Liver (tissue), 8 donors: ENCODE measurements at regions not wholly inside any gene's neighbourhood (a gene's known extent, or its start where the extent isn't known, plus 50 kb on each side); places are given as distances from the start of the nearest gene placed in this dataset.

Source experiments
- DNase-seq: peaks from one replicate; pipeline ENCODE4 v3.0.0-alpha.2; 2017; ENCODE audit warnings: low spot score
- H3K27ac ChIP-seq, 2 donors: one replicate each; pipeline ENCODE4 v1.7.0; 2013; ENCODE audit warnings: inconsistent platforms in 2 of 2, low read length in 2 of 2, control low read depth in 1 of 2, low read depth in 1 of 2, mild to moderate bottlenecking in 1 of 2
- H3K27me3 ChIP-seq, 4 donors: one replicate each; pipeline versions ENCODE4 v1.6.1 to v1.7.0; 2013; ENCODE audit warnings: low read length in 3 of 4, inconsistent platforms in 1 of 4, mild to moderate bottlenecking in 1 of 4, moderate library complexity in 1 of 4; ENCODE audit not compliant: control insufficient read depth in 4 of 4, insufficient read depth in 4 of 4
- H3K36me3 ChIP-seq, 4 donors: one replicate each; pipeline versions ENCODE4 v1.6.1 to v1.7.0; 2013; ENCODE audit warnings: low read length in 3 of 4, mild to moderate bottlenecking in 3 of 4, low read depth in 1 of 4, moderate library complexity in 1 of 4; ENCODE audit not compliant: control insufficient read depth in 4 of 4, insufficient read depth in 3 of 4
- H3K4me1 ChIP-seq, 4 donors: one replicate each; pipeline versions ENCODE4 v1.6.1 to v1.7.0; 2013; ENCODE audit warnings: low read length in 3 of 4, mild to moderate bottlenecking in 3 of 4, moderate library complexity in 1 of 4; ENCODE audit not compliant: control insufficient read depth in 4 of 4, insufficient read depth in 4 of 4
- H3K4me3 ChIP-seq, 3 donors: one replicate each; pipeline versions ENCODE4 v1.6.1 to v1.7.0; 2013; ENCODE audit warnings: low read length in 3 of 3, control low read depth in 1 of 3, low read depth in 1 of 3, mild to moderate bottlenecking in 1 of 3
- H3K9ac ChIP-seq, 2 donors: one replicate each; pipeline ENCODE4 v1.7.0; 2013; ENCODE audit warnings: low read length in 2 of 2, mild to moderate bottlenecking in 2 of 2, moderate library complexity in 2 of 2, control low read depth in 1 of 2, low read depth in 1 of 2
- H3K9me3 ChIP-seq, 4 donors: one replicate each; pipeline versions ENCODE4 v1.6.1 to v1.7.0; 2013; ENCODE audit warnings: low read length in 3 of 4; ENCODE audit not compliant: control insufficient read depth in 4 of 4
- EGR1 ChIP-seq, 2 donors: IDR thresholded peaks; 2 replicates each; pipeline ENCODE4 v1.6.1; 2016 to 2018; ENCODE audit warnings: antibody characterized with exemption in 2 of 2, low read depth in 2 of 2
- FOXA1 ChIP-seq: IDR thresholded peaks from 2 replicates; pipeline ENCODE4 v1.6.1; 2016; ENCODE audit warnings: antibody characterized with exemption
- FOXA2 ChIP-seq: IDR thresholded peaks from 2 replicates; pipeline ENCODE4 v1.6.1; 2016; ENCODE audit warnings: antibody characterized with exemption
- GABPA ChIP-seq, 2 donors: IDR thresholded peaks in 1 of 2; conservative IDR thresholded peaks in 1 of 2; 2 replicates each; pipeline ENCODE4 v1.6.1; 2016; ENCODE audit warnings: antibody characterized with exemption in 2 of 2, mild to moderate bottlenecking in 1 of 2, moderate library complexity in 1 of 2
- HNF4A ChIP-seq, 2 donors: conservative IDR thresholded peaks; 2 replicates each; pipeline ENCODE4 v1.6.1; 2016; ENCODE audit warnings: antibody characterized with exemption in 2 of 2, mild to moderate bottlenecking in 2 of 2
- HNF4G ChIP-seq: IDR thresholded peaks from 2 replicates; pipeline ENCODE4 v1.6.1; 2016; ENCODE audit warnings: antibody characterized with exemption
- JUND ChIP-seq, 2 donors: IDR thresholded peaks; 2 replicates each; pipeline ENCODE4 v1.6.1; 2016; ENCODE audit warnings: antibody characterized with exemption in 2 of 2
- NR2F2 ChIP-seq: IDR thresholded peaks from 2 replicates; pipeline ENCODE4 v1.6.1; 2016; ENCODE audit warnings: antibody characterized with exemption
- RAD21 ChIP-seq, 2 donors: IDR thresholded peaks; 2 replicates each; pipeline ENCODE4 v1.6.1; 2016; ENCODE audit warnings: antibody characterized with exemption in 2 of 2, mild to moderate bottlenecking in 2 of 2
- RXRA ChIP-seq, 2 donors: IDR thresholded peaks; 2 replicates each; pipeline ENCODE4 v1.6.1; 2017 to 2018; ENCODE audit warnings: antibody characterized with exemption in 2 of 2, mild to moderate bottlenecking in 1 of 2
- SP1 ChIP-seq: IDR thresholded peaks from 2 replicates; pipeline ENCODE4 v1.6.1; 2018; ENCODE audit warnings: antibody characterized with exemption, mild to moderate bottlenecking
- TAF1 ChIP-seq: conservative IDR thresholded peaks from 2 replicates; pipeline ENCODE4 v1.6.1; 2016; ENCODE audit warnings: antibody characterized with exemption, mild to moderate bottlenecking
- YY1 ChIP-seq: IDR thresholded peaks from 2 replicates; pipeline ENCODE4 v1.6.1; 2016; ENCODE audit warnings: antibody characterized with exemption, mild to moderate bottlenecking
- ZBTB33 ChIP-seq: IDR thresholded peaks from 2 replicates; pipeline ENCODE4 v1.6.1; 2016; ENCODE audit warnings: antibody characterized with exemption
- WGBS: extraction: QIAGEN DNeasy Blood & Tissue Kit; methylation state at CpG from one replicate; pipeline ENCODE4 v1.1.7; 2013; 5-methylcytosine and 5-hydroxymethylcytosine counted together
- TF ChIP-seq, protein P1 (sequence below): fragments of 150-350 bp; IDR thresholded peaks from 2 replicates; pipeline ENCODE4 v1.5.1; 2017; ENCODE audit warnings: improper control_type of control experiment, low read depth, low read length; ENCODE audit not compliant: missing input control
- TF ChIP-seq, protein P2 (sequence below): IDR thresholded peaks from 2 replicates; pipeline ENCODE4 v1.6.1; 2016; ENCODE audit warnings: antibody characterized with exemption
- TF ChIP-seq, protein P3 (sequence below): IDR thresholded peaks from 2 replicates; pipeline ENCODE4 v1.6.1; 2016; ENCODE audit warnings: antibody characterized with exemption
- TF ChIP-seq, protein P4 (sequence below): IDR thresholded peaks from 2 replicates; pipeline ENCODE4 v1.6.1; 2016; ENCODE audit warnings: antibody characterized with exemption, mild to moderate bottlenecking
- donor health status: healthy.
- donor health status: healthy.
- donor health status: healthy.
- donor health status: healthy.
- donor health status: healthy.

- H3K27ac ChIP-seq = no peak overlapping the region
- H3K4me1 ChIP-seq = no peaks in the 10 kb centered on the region
- no peak overlapping the region for H3K4me3 ChIP-seq
- no peak for DNase-seq
- H3K36me3 ChIP-seq = no peaks in the 10 kb centered on the region
- TF ChIP-seq JUND (IDR thresholded peaks at IDR 0.05) = no peak
- TF ChIP-seq, protein P1, sequence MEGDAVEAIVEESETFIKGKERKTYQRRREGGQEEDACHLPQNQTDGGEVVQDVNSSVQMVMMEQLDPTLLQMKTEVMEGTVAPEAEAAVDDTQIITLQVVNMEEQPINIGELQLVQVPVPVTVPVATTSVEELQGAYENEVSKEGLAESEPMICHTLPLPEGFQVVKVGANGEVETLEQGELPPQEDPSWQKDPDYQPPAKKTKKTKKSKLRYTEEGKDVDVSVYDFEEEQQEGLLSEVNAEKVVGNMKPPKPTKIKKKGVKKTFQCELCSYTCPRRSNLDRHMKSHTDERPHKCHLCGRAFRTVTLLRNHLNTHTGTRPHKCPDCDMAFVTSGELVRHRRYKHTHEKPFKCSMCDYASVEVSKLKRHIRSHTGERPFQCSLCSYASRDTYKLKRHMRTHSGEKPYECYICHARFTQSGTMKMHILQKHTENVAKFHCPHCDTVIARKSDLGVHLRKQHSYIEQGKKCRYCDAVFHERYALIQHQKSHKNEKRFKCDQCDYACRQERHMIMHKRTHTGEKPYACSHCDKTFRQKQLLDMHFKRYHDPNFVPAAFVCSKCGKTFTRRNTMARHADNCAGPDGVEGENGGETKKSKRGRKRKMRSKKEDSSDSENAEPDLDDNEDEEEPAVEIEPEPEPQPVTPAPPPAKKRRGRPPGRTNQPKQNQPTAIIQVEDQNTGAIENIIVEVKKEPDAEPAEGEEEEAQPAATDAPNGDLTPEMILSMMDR = no peak
- no peak for TF ChIP-seq GABPA (IDR thresholded peaks at IDR 0.05 in 1 of 2, conservative IDR thresholded peaks at IDR 0.05 in 1 of 2)
- TF ChIP-seq, protein P2, sequence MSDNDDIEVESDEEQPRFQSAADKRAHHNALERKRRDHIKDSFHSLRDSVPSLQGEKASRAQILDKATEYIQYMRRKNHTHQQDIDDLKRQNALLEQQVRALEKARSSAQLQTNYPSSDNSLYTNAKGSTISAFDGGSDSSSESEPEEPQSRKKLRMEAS = no peak
- no peak for TF ChIP-seq ZBTB33
- TF ChIP-seq EGR1 (IDR thresholded peaks at IDR 0.05; ENCODE audit: low read depth in 2 of 2) = no peak
- no peak for TF ChIP-seq SP1
- TF ChIP-seq HNF4A (conservative IDR thresholded peaks at IDR 0.05) = no peak
- TF ChIP-seq RXRA (IDR thresholded peaks at IDR 0.05) = no peak
- no peak overlapping the region for H3K9ac ChIP-seq
- WGBS = 85% methylated on average over 5 of the region's 5 CpGs
- no peaks in the 10 kb centered on the region for H3K27me3 ChIP-seq
- no peaks in the 10 kb centered on the region for H3K9me3 ChIP-seq
Observed at GRCh38 chr5:74562122-74562521, 78.4 kb downstream of the ENC1 start.

GRCh38 chr5:74560245-74560644 lies 80.3 kb downstream of the ENC1 start:
- Histone ChIP-seq H3K4me1 (no peaks in the 10 kb centered on the region), H3K27me3 (no peaks in the 10 kb centered on the region), H3K4me3 (no peak overlapping the region), H3K9me3 (no peaks in the 10 kb centered on the region), H3K27ac (no peak overlapping the region), H3K9ac (no peak overlapping the region), H3K36me3 (no peaks in the 10 kb centered on the region)
- TF ChIP-seq GABPA (IDR thresholded peaks at IDR 0.05 in 1 of 2, conservative IDR thresholded peaks at IDR 0.05 in 1 of 2) (no peak), TAF1 (no peak), FOXA2 (no peak), FOXA1 (no peak), HNF4A (conservative IDR thresholded peaks at IDR 0.05) (no peak), SP1 (no peak), RXRA (IDR thresholded peaks at IDR 0.05) (no peak), NR2F2 (no peak), YY1 (no peak), EGR1 (IDR thresholded peaks at IDR 0.05; ENCODE audit: low read depth in 2 of 2) (no peak), ZBTB33 (no peak), HNF4G (no peak), RAD21 (IDR thresholded peaks at IDR 0.05) (no peak), JUND (IDR thresholded peaks at IDR 0.05) (no peak)
- TF ChIP-seq, protein P1 = no peak
- TF ChIP-seq, protein P2 = no peak
- TF ChIP-seq, protein P3, sequence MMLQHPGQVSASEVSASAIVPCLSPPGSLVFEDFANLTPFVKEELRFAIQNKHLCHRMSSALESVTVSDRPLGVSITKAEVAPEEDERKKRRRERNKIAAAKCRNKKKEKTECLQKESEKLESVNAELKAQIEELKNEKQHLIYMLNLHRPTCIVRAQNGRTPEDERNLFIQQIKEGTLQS = no peak
- TF ChIP-seq, protein P4, sequence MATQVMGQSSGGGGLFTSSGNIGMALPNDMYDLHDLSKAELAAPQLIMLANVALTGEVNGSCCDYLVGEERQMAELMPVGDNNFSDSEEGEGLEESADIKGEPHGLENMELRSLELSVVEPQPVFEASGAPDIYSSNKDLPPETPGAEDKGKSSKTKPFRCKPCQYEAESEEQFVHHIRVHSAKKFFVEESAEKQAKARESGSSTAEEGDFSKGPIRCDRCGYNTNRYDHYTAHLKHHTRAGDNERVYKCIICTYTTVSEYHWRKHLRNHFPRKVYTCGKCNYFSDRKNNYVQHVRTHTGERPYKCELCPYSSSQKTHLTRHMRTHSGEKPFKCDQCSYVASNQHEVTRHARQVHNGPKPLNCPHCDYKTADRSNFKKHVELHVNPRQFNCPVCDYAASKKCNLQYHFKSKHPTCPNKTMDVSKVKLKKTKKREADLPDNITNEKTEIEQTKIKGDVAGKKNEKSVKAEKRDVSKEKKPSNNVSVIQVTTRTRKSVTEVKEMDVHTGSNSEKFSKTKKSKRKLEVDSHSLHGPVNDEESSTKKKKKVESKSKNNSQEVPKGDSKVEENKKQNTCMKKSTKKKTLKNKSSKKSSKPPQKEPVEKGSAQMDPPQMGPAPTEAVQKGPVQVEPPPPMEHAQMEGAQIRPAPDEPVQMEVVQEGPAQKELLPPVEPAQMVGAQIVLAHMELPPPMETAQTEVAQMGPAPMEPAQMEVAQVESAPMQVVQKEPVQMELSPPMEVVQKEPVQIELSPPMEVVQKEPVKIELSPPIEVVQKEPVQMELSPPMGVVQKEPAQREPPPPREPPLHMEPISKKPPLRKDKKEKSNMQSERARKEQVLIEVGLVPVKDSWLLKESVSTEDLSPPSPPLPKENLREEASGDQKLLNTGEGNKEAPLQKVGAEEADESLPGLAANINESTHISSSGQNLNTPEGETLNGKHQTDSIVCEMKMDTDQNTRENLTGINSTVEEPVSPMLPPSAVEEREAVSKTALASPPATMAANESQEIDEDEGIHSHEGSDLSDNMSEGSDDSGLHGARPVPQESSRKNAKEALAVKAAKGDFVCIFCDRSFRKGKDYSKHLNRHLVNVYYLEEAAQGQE = no peak
- no peak for DNase-seq
